Activated gamma-delta T cell treated with anti-CD3 and anti-CD28 coated beads, Interleukin-2, amount 50 U/mL, for 16 hours (primary cell): ENCODE measurements at regions not wholly inside any gene's neighbourhood (a gene's known extent, or its start where the extent isn't known, plus 50 kb on each side); places are given as distances from the start of the nearest gene placed in this dataset.
"Not testable (repeated sequence)": the region's sequence is repeated elsewhere in the genome, so short reads cannot be mapped to it uniquely, and the experiment has no call there.

Source experiments
- DNase-seq: peaks from one replicate; pipeline ENCODE4 v3.0.0-alpha.2; 2020; ENCODE audit warnings: low read depth

GRCh38 chr18:38167623-38168022, 602.0 kb upstream of the CELF4 start:
- no peak for DNase-seq

GRCh38 chr18:38153116-38153515, 587.5 kb upstream of the CELF4 start:
- not testable (repeated sequence) for DNase-seq

- no peak for DNase-seq
Observed at GRCh38 chr18:38116716-38117115, 551.1 kb upstream of the CELF4 start.

- DNase-seq = no peak
Observed at GRCh38 chr18:38115201-38115600, 549.6 kb upstream of the CELF4 start.

GRCh38 chr18:38087538-38087937, 521.9 kb upstream of the CELF4 start:
- no peak for DNase-seq

GRCh38 chr18:38081516-38081915, 515.9 kb upstream of the CELF4 start:
- DNase-seq = no peak

GRCh38 chr18:38077229-38077628, 511.6 kb upstream of the CELF4 start:
- no peak for DNase-seq

GRCh38 chr18:38076346-38077070, 510.9 kb upstream of the CELF4 start:
- DNase-seq = no peak

- no peak for DNase-seq
Observed at GRCh38 chr18:38074298-38074876, 508.8 kb upstream of the CELF4 start.

- DNase-seq = no peak
Observed at GRCh38 chr18:38067821-38068220, 502.2 kb upstream of the CELF4 start.

GRCh38 chr18:38067086-38067485, 501.5 kb upstream of the CELF4 start:
- DNase-seq = no peak

GRCh38 chr18:38052879-38053590, 487.4 kb upstream of the CELF4 start:
- DNase-seq = no peak

GRCh38 chr18:38047820-38048219, 482.2 kb upstream of the CELF4 start:
- no peak for DNase-seq

GRCh38 chr18:38046651-38047050, 481.1 kb upstream of the CELF4 start:
- no peak for DNase-seq

GRCh38 chr18:38045845-38046244, 480.2 kb upstream of the CELF4 start:
- DNase-seq = no peak

- no peak for DNase-seq
Observed at GRCh38 chr18:38042211-38042890, 476.8 kb upstream of the CELF4 start.

GRCh38 chr18:38038242-38038641, 472.6 kb upstream of the CELF4 start:
- DNase-seq = no peak

GRCh38 chr18:38035193-38035592, 469.6 kb upstream of the CELF4 start:
- DNase-seq = no peak

GRCh38 chr18:38033282-38033681, 467.7 kb upstream of the CELF4 start:
- DNase-seq = no peak

GRCh38 chr18:38032516-38032915, 466.9 kb upstream of the CELF4 start:
- DNase-seq = no peak

- DNase-seq = no peak
Observed at GRCh38 chr18:38028946-38029345, 463.3 kb upstream of the CELF4 start.

- no peak for DNase-seq
Observed at GRCh38 chr18:38025433-38026038, 459.9 kb upstream of the CELF4 start.
